GM21423 (cell line): ENCODE measurements at regions not wholly inside any gene's neighbourhood (a gene's known extent, or its start where the extent isn't known, plus 50 kb on each side); places are given as distances from the start of the nearest gene placed in this dataset.
"Not testable (repeated sequence)": the region's sequence is repeated elsewhere in the genome, so short reads cannot be mapped to it uniquely, and the experiment has no call there.

Experiments used
- ATAC-seq: cut with Tn5 transposase; IDR thresholded peaks from one replicate; pipeline ENCODE4 v1.9.1; 2021; ENCODE audit warnings: mild to moderate bottlenecking, moderate library complexity; ENCODE audit not compliant: unreplicated experiment

GRCh38 chr13:69283301-69283700 lies 824.3 kb upstream of the ATXN8OS start:
- ATAC-seq, result no peak

DNA sequence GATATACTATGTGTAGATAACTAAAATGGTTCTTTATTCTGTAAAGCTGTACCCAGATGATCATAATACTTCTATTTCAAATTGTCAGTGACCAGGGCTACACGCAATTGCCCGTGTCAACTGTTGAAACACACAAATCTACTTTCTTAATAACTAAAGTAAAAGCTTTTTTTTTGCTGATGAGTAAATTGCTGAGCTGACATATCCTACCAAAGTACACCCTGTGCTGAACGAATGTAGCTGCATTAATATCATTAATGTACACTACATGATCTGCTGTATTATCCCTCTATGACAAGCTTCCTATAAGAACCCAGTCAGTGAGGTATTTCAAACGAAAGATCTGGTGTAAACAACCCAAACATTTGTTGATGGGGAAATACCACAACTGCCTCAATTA lies 827.2 kb upstream of the ATXN8OS start:
- ATAC-seq, result no peak

DNA sequence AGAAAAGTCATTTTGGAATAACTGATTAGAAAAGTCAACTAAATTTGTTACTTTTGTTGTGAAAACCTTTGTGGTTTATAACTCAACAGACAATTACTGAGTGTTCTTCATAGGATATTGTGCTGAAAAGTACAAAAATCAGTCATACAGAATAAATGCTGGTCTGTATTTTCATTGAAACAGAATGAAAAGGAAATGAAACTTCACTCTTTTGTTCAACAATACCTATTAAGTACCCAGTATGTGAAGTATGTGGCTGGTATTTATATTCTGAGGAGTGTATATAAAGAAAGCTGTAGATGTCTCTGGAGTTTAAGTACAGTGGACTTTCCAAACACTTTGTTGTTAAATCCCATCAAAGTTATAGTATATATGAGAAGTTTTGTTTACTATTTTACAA lies 828.4 kb upstream of the ATXN8OS start:
- no peak for ATAC-seq

- no peak for ATAC-seq
Observed at GRCh38 chr13:69274231-69274630, 833.4 kb upstream of the ATXN8OS start.

- ATAC-seq, result no peak
Observed at GRCh38 chr13:69264362-69265334, 843.0 kb upstream of the ATXN8OS start.

GRCh38 chr13:69243366-69243765 lies 864.3 kb upstream of the ATXN8OS start:
- ATAC-seq, result no peak

GRCh38 chr13:69234171-69234570 lies 873.5 kb upstream of the ATXN8OS start:
- ATAC-seq, result no peak

DNA sequence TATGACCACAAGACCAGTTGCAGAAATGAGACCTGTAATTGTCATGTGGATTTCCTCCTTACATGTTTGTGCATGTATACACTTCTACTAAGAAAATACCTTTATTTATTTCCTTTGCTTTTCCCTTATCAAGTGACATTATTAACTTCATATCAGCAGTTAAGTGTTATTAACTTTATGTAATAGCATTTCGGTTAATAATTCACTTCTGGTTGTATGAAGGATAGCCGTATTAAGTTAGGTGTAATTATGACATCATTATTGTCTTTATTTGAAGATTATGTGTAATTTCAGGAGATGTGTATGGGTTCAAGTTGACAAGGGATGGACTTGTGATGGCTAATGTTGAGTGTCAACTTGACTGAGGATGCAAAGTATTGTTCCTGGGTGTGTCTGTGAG lies 881.2 kb upstream of the ATXN8OS start:
- ATAC-seq, result no peak

DNA sequence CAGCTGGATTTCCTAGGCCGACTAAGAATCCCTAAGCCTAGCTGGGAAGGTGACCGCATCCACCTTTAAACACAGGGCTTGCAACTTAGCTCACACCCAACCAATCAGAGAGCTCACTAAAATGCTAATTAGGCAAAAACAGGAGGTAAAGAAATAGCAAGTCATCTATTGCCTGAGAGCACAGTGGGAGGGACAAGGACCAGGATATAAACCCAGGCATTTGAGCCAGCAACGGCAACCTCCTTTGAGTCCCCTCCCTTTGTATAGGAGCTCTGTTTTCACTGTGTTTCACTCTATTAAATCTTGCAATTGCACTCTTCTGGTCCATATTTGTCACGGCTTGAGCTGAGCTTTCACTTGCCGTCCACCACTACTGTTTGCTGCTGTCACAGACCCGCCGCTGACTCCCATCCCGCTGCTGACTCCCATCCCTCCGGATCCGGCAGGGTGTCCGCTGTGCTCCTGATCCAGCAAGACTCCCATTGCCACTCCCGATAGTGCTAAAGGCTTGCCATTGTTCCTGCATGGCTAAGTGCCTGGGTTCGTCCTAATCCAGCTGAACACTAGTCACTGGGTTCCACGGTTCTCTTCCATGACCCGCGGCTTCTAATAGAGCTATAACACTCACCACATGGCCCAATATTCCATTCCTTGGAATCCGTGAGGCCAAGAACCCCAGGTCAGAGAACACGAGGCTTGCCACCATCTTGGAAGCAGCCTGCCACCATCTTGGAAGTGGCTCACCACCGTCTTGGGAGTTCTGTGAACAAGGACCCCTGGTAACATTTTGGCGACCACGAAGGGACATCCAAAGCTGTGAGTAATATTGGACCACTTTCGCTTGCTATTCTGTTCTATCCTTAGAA lies 885.8 kb upstream of the ATXN8OS start:
- not testable (repeated sequence) for ATAC-seq

GRCh38 chr13:69213396-69213795 lies 894.2 kb upstream of the ATXN8OS start:
- ATAC-seq, result no peak

- no peak for ATAC-seq
Observed at GRCh38 chr13:69204620-69205019, 903.0 kb upstream of the ATXN8OS start.

DNA sequence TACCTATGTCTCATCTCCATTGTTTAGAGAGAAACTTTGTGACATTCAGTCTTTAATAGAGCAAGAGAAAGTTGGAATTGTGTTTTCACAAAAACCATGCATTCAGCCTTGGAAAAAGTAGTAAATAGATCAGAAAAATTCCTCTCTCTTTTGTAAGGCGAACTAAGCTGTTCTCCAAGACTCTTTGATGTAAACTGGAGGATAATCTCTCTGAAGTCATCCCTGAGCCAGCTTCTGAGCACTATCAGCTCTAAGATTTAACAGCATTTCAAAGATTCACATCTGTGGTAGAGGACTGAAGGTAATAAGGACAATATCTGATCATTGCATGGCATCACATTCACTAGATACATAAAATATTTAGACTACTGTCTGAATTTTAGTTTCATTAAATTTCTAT lies 904.6 kb upstream of the ATXN8OS start:
- ATAC-seq, result no peak

GRCh38 chr13:69199664-69200063 lies 908.0 kb upstream of the ATXN8OS start:
- no peak for ATAC-seq

- no peak for ATAC-seq
Observed at GRCh38 chr13:69198706-69199105, 908.9 kb upstream of the ATXN8OS start.

DNA sequence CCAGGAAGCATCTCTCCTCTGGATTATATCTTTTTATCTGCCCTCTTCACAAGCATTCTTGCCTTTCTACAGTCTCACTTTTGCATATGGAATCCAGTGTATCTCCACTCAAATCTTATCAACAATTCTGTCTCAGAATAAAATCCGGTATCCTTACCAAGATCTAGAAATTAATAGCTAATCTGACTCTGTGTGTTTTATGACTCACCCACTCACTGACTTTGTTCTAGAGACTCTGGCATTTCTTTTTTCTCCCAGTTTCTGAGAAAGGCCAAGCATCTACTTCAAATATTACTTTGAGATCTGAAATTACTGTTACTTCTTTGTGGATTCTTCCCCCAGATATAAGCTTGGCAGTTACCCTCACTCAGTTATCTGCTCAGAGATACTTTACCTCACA lies 913.5 kb upstream of the ATXN8OS start:
- ATAC-seq, result no peak

DNA sequence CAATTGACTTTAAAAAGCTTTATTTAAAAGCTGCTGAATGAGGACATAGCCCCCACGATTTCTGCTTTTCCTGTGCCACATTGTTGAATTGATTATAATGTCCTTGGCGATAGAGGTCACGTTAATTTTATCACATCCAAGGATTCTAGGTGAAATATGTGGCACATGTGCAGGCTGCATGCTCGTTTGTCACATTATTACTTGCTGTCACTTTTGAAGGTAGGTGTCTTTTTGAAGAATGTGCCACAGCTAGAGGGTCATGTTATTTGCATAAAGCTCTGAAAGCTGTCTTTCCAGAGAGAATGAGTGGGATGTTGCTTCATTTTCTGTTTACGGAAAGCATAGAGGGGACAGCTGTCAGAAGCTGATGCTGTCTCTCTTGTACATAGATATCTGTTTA lies 927.6 kb upstream of the ATXN8OS start:
- ATAC-seq, result no peak

DNA sequence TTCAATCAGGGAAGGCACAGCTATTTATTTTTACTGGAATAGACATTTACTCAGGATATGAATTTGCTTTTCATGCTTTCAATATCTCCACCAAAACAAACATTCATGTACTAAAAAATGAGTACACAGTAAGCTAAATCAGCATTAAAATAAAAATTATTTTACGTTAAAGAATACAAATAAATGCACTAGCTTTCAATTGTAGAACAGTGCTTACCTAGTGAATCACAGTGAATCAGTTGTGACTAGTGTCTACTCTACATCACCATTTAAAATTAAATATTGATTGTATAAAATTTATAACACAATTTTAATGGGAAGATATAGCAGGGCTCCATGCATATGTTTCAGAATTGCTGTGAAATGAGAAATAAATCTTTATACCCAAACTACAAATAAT lies 929.6 kb upstream of the ATXN8OS start:
- ATAC-seq, result no peak

- ATAC-seq, result no peak
Observed at GRCh38 chr13:69168436-69168835, 939.2 kb upstream of the ATXN8OS start.

DNA sequence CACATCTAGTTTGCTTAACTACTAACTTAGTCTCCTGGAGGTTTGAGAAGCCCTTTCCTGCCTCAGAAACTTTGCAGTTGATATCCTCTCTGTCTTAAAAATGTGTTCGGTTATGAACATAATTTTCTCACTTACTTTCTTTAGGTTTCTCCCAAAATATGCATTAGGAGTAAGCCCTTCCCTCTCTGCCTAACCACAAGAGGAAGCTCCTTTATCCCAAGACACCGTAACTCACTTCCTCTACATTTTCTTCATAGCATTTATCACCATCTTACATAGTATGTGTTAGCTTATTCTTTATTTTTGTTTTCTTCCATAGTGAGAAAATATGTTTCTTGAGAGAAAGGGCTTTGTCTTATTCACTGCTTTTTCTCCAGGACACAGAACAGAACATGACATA lies 952.5 kb upstream of the ATXN8OS start:
- ATAC-seq, result no peak

- no peak for ATAC-seq
Observed at GRCh38 chr13:69142101-69142500, 965.5 kb upstream of the ATXN8OS start.

DNA sequence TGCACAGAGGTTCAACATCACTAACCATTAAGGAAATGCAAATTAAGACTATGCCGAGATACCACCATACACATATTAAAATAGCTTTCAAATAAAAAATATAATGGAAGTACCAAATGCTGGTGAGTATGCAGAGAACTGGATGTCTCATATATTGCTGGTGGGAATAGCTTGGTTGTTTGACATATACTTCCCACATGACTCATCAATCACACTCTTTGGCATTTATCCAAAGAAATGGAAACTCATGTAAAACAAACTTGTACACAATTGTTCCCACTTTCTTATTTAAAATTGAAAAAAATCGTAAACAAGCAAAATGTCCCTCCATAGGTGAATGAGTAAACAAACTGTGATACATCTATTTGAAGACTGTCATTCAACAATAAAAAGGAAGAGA lies 982.6 kb upstream of the ATXN8OS start:
- no peak for ATAC-seq
